HG03378 (cell line): ENCODE measurements at regions not wholly inside any gene's neighbourhood (a gene's known extent, or its start where the extent isn't known, plus 50 kb on each side); places are given as distances from the start of the nearest gene placed in this dataset.

Source experiments
- ATAC-seq: cut with Tn5 transposase; IDR thresholded peaks from one replicate; pipeline ENCODE4 v1.9.1; 2021; ENCODE audit warnings: mild to moderate bottlenecking, moderate library complexity; ENCODE audit not compliant: unreplicated experiment

GRCh38 chr1:229760478-229760996 is 134.5 kb downstream of the URB2 start:
- no peak for ATAC-seq

- no peak for ATAC-seq
Measured at GRCh38 chr1:229762891-229763290, 136.8 kb downstream of the URB2 start.

DNA sequence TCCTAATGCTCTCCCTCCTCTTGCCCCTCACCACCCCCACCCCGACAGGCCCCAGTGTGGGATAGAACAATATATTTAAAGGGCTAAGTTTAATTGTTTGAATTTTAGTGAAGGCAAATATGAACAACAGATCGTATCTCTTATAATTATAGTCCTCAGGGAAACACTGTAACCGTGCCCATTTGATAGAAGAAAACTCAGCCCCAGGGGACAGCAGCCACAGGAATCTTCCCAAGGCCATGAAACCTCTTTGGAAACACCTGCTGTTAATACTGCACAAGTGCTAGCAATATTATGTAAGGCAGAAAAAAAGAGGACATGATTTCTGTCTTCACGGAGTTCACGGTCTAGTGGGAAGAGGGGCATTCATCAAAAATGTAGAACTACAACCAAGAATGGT is 142.2 kb downstream of the URB2 start:
- ATAC-seq: no peak

- ATAC-seq: no peak
Measured at GRCh38 chr1:229769006-229769405, 143.0 kb downstream of the URB2 start.

DNA sequence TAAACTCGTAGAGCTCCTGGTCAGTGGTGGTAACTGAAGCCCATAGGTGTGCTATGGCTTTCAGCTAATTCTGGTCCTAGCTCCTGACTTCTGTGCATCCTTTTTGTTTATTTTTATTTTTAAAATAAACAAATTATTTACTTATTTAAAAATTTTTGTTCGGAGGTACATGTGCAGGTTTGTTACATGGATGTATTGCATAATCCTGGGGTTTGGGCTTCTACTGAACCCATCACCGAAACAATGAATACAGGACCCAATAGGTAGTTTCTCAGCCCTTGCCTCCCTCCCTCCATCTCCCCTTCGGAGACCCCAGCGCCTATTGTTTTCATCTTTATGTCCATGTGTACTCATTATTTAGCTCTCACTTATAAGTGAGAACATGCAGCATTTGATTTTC is 143.8 kb downstream of the URB2 start:
- ATAC-seq: no peak

DNA sequence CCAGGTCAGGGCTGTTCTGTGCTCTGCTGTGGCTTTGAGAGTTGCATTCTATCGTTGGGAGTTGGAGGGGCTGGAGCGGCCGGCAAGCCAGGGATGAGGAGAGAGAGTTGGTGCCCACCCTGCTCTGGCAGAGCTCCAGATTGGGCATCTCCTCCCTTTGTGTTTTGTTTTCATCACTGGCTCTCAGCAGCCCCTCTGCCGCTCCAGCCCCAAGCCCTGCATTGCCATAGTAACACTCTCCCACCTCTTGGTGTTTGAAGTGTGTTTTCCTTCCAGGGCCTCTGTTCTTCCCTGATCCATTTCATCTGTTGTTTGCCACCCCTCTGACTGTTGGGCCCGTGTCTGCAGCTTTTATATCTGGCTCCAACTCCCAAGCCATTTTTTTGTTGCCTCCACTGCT is 152.7 kb downstream of the URB2 start:
- ATAC-seq: no peak

DNA sequence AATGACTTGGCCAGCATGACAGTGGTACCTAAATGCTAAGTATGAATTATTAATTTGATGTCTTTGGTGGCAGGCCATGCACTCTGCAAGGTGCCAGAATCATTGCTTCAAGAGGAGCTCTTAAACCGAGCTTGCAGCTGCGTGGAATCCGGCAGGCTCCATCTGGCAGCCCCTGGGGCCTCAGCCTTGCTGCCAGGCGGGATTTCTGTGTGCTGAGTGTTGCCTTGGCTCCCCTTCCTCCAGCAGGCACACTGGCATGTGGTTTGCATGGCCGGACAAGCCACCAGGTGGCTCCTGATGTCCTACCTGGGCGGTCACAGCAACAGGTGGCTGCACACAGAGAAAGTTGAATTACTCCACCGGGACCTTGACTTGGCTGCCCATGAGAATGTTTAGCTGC is 155.4 kb downstream of the URB2 start:
- no peak for ATAC-seq

GRCh38 chr1:229782469-229782868 is 156.4 kb downstream of the URB2 start:
- ATAC-seq: no peak

- no peak for ATAC-seq
Measured at GRCh38 chr1:229784834-229785233, 158.8 kb downstream of the URB2 start.

- ATAC-seq: no peak
Measured at GRCh38 chr1:229786974-229787610, 161.0 kb downstream of the URB2 start.

DNA sequence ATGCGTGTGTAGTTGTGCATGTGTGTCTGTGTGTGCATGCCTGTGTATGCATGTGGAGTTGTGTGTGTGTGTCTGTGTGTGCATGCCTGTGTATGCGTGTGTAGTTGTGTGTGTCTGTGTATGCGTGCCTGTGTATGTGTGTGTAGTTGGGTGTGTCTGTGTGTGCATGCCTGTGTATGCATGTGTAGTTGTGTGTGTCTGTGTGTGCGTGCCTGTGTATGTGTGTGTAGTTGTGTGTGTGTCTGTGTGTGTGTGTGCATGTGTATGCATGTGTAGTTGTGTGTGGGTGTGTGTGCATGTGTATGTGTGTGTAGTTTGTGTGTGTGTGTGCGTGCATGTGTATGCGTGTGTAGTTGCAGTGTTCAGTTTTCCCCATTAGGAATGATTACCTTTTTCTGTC is 162.0 kb downstream of the URB2 start:
- no peak for ATAC-seq

DNA sequence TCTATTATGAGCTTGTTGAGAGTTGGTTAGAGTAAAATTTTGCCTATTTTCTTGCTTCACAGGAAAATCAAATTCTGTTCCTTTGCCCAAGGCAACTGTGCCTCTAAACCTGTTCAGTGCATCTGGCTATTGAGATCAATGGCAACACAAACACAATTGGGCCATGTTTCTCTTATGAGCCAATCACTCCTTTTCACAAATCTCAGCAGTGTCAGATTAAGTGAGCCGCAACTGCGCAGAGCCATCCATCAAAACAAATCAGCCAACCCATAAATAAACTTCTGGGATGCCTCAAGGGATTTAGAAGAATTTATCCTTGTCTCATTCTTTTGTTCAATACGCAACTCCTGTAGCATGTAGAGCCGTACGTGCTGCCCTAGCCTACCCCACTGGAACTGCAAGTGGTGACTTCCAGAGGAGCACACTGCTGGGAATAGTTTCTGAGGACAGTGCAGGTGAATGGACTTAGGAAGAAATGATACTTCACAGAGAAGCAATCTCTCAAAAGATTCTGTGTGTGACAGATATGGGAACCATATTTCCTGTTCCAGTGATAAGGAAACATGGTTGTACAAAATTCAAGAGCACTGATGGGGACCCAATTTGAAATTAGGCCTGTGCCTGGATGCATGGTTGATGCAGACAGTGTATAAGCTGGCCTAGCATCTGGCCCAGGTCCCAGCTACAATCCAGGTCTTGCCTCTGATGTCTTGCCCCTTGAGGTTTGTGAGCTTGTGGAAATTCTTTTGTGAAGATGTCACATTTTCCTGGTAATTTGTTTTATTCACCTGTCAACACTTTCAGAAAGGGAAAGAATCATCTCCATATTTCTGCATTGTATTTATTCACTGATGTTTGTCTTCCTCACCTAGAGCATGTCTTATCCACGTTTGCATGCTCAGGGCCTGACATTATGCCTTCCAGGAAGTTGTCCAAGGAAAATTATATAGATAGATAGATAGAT is 166.2 kb downstream of the URB2 start:
- ATAC-seq: no peak

DNA sequence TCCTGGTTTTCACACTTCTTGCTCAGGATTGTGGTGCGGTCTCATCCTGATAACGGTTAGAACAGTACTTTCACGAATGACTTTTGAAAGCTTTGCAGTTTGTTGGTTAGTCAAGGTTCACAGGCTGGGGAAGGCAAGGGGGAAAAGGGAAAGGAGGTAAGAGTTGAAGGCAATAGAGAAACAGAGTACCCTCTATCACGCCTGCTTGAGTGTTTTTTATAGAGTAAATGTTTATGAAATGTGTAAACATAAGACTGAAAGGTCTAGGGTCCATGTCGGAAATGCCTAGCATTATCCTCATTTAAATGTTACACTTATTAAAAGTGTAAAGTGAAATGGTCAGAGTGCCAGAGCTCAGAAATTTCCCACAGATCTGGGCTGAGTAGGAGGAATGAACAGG is 167.4 kb downstream of the URB2 start:
- ATAC-seq: no peak

- no peak for ATAC-seq
Measured at GRCh38 chr1:229798558-229798957, 172.5 kb downstream of the URB2 start.

DNA sequence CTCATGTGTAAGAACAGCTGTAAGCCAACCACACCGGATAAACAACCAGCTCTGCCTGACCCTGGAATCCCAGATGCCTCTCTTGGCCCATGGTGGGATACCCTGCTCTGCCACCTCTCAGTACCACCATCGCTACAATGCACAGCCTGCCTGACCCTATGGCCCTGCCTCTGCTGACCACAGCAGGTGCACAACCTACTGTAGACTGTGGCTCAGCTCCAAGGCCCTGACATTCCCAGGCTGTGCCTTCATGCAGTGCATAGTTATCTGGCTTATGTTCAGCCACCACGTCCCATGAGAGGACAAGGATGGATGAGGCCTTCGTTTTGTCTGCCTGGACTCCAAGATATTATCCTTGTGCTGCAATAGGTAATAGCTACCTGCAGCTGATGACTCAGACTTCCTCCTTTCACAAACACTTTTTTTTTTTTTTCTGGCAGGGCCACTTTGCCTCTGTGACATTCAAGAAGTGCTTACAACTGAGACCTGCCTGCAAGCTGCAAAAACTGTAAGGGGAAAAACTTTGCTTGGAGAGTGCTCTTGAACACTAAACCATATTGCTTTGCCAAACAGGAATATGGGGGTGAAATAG is 177.7 kb downstream of the URB2 start:
- no peak for ATAC-seq

DNA sequence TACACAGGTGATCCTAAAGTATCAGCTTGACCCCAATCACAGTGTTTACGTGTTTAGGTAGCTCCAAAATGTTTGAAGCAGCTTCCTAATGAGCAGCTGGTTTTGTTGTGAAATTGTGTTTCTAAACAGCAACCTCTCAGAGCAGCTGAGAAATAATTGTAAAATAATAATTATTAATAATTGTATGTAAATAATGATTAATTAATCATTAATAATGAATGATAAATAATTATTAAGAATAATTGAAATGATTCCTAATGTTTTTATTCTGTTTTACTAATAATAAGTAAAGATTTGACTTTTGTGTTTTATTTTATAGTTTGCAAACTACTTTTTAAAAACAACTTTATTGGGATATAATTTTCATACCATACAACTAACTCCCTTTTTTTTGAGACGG is 182.2 kb downstream of the URB2 start:
- no peak for ATAC-seq

GRCh38 chr1:229810140-229810539 is 184.1 kb downstream of the URB2 start:
- no peak for ATAC-seq

DNA sequence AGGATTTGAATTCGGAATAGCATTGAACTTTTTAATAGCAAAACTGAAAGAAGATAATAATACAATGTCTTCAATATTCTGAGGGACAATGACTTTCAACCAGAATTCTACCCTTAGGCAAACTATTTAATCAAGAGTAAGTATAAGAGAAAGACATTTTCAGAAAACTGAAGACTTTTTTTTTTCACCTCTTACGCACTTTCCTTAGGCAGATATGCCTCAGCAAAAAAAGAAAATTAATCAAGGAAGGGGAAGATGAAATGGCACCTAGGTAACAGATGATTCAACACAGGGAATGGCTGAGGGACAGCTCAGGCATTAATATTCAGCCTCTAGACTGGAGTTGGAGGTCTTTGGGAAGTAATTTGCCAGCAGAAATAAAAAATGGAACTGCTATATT is 184.9 kb downstream of the URB2 start:
- ATAC-seq: no peak

DNA sequence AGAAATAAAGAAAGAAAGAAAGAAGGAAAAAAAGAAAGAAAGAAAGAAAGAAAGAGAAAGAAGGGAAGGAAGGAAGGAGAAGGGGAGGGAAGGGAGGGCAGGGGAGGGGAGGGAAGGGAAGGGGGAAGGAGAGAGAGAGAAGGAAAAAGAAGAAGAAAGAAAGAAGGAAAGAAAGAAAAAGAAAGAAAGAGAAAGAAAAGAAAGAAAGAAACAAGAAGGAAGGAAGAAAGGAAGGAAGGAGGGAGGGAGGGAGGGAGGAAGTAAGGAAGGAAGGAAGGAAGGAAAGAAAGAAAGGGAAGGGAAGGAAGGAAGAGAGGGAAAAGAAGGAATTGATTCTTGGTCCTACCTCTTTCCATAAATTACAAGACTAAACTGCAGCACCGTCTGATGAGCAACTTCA is 186.1 kb downstream of the URB2 start:
- no peak for ATAC-seq

DNA sequence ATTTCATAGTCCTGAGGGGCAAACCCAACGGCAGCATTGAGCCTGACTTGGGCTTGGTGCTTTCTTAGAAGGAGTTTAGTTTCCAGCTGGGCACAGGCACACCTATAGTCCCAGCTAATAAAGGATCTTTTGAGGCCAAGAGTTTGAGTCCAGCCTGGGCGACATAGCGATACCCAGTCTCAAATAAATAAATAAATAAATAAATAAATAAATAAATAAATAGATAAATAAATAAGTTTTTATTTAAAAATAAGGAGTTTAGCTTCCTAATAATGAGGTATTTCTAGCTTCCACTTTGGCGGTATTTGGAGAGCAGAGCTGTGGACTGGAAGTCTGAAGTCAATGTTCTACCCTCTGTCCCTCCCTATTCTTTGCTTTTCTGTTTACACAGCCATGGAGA is 186.6 kb downstream of the URB2 start:
- no peak for ATAC-seq

DNA sequence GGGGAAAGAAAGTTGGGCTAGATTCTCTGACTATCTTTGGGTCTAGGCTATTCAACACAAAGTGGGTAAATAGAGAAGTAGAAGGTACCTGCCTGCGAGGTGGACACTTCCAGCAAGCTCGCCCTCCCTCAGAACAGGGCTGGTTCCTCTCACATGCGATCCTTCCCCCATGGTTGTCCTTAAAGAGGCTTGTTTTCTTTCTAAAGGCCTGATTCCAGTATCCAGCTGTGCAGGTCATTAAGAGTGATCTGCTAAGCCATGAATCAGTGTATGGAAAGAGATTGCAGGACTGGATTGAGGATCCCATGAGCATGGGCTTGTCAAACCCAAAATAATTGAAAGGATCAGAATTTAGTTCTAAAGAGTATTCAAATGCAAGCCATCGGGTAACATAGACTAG is 189.0 kb downstream of the URB2 start:
- no peak for ATAC-seq

DNA sequence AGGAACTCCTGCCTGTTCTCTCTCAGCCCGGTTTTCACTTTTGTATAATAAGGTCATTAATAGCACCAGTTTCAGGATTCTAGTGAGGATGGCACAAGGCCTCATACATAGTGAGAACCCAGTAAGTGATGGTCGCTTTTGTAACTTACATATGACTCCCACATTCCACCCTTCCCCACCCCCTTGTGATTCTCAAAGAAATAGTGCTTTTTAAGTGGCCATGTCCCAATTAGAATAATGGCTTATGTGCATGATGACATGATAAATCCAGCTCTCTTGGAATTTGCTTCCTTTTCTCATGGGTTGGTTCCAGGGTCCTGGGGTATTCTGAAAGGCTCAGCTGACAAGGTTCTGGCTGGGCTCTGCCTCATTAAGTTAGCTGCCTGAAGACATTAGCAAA is 189.9 kb downstream of the URB2 start:
- no peak for ATAC-seq
